Stimulated activated CD8-positive, alpha-beta memory T cell treated with anti-CD3 and anti-CD28 coated beads, Interleukin-4, amount 100 ng/mL, for 1 hour (primary cell): ENCODE measurements at regions not wholly inside any gene's neighbourhood (a gene's known extent, or its start where the extent isn't known, plus 50 kb on each side); places are given as distances from the start of the nearest gene placed in this dataset.

ENCODE experiments used
- DNase-seq, 2 donors: peaks; one replicate each; pipeline ENCODE4 v3.0.0-alpha.2; 2020; ENCODE audit warnings: low read depth in 2 of 2, low spot score in 1 of 2

GRCh38 chr2:121006743-121007489 is 271.2 kb downstream of the GLI2 start:
- no peak for DNase-seq

GRCh38 chr2:121007490-121007853 is 271.8 kb downstream of the GLI2 start:
- no peak for DNase-seq

- no peak for DNase-seq
These were observed 273.3 kb downstream of the GLI2 start for GRCh38 chr2:121008975-121009374.

- no peak for DNase-seq
These were observed 274.0 kb downstream of the TFCP2L1 start for GRCh38 chr2:121010998-121011397.

GRCh38 chr2:121014876-121015275 is 270.1 kb downstream of the TFCP2L1 start:
- DNase-seq, result no peak

- no peak for DNase-seq
These were observed 269.0 kb downstream of the TFCP2L1 start for GRCh38 chr2:121015971-121016485.

GRCh38 chr2:121017396-121017795 is 267.6 kb downstream of the TFCP2L1 start:
- DNase-seq, result no peak

GRCh38 chr2:121018136-121019061 is 266.6 kb downstream of the TFCP2L1 start:
- no peak for DNase-seq

- DNase-seq, result no peak
These were observed 265.9 kb downstream of the TFCP2L1 start for GRCh38 chr2:121019071-121019470.

GRCh38 chr2:121019756-121020155 is 265.2 kb downstream of the TFCP2L1 start:
- DNase-seq, result no peak

- no peak for DNase-seq
These were observed 263.3 kb downstream of the TFCP2L1 start for GRCh38 chr2:121021685-121022084.

- no peak for DNase-seq
These were observed 256.4 kb downstream of the TFCP2L1 start for GRCh38 chr2:121028577-121028976.

- DNase-seq, result no peak
These were observed 254.5 kb downstream of the TFCP2L1 start for GRCh38 chr2:121030523-121030922.

- DNase-seq, result no peak
These were observed 253.2 kb downstream of the TFCP2L1 start for GRCh38 chr2:121031568-121032340.

- DNase-seq, result no peak
These were observed 251.5 kb downstream of the TFCP2L1 start for GRCh38 chr2:121033461-121033996.

- DNase-seq, result no peak
These were observed 250.5 kb downstream of the TFCP2L1 start for GRCh38 chr2:121034551-121034950.

GRCh38 chr2:121036226-121036692 is 248.7 kb downstream of the TFCP2L1 start:
- no peak for DNase-seq

GRCh38 chr2:121037480-121037879 is 247.5 kb downstream of the TFCP2L1 start:
- DNase-seq, result no peak

- DNase-seq, result no peak
These were observed 247.0 kb downstream of the TFCP2L1 start for GRCh38 chr2:121038031-121038430.

- DNase-seq, result no peak
These were observed 246.6 kb downstream of the TFCP2L1 start for GRCh38 chr2:121038431-121038830.
